ENCODE measurements at regions not wholly inside any gene's neighbourhood (a gene's known extent, or its start where the extent isn't known, plus 50 kb on each side); places are given as distances from the start of the nearest gene placed in this dataset.

GRCh38 chr6:137350857-137351256 is 131.7 kb upstream of the IFNGR1 start:
- Histone ChIP-seq H3K36me3 (ENCODE audit: control insufficient read depth in 2 of 2, insufficient read depth in 2 of 2, low read length in 1 of 2) (no peaks in the 10 kb centered on the region), H2AFZ (ENCODE audit: control insufficient read depth, low read depth, low read length) (no peak overlapping the region), H3K9me3 (replicated peaks; ENCODE audit: control insufficient read depth, insufficient read depth, low read length) (no peaks in the 10 kb centered on the region), H3K27ac (ENCODE audit: control insufficient read depth, insufficient read depth) (no peak overlapping the region), H3K79me2 (ENCODE audit: control insufficient read depth, insufficient read depth, low read length) (no peaks in the 10 kb centered on the region), H3K4me2 (ENCODE audit: control insufficient read depth, insufficient read depth) (no peak overlapping the region), H4K20me1 (ENCODE audit: control insufficient read depth, insufficient read depth) (no peaks in the 10 kb centered on the region), H3K27me3 (replicated peaks in 1 of 2; ENCODE audit: control insufficient read depth in 2 of 2, insufficient read depth in 2 of 2, low read length in 1 of 2) (no peaks in the 10 kb centered on the region), H3K9ac (ENCODE audit: control insufficient read depth, insufficient read depth, low read length) (no peak overlapping the region), H3K4me3 (no peak overlapping the region), H3K4me1 (ENCODE audit: control insufficient read depth, insufficient read depth, low read length) (no peaks in the 10 kb centered on the region)
- 2% methylated on average over 2 of the region's 2 CpGs for WGBS (ENCODE audit: insufficient coverage, insufficient replicate concordance, low lambda C conversion rate, missing lambda C conversion rate)
- TF ChIP-seq SREBF2 (IDR thresholded peaks at IDR 0.05; ENCODE audit: low read length) (no peak), EGR1 (IDR thresholded peaks at IDR 0.05; ENCODE audit: borderline replicate concordance in 1 of 2, low read depth in 2 of 2, low read length in 2 of 2) (no peak), MTA2 (IDR thresholded peaks at IDR 0.05; ENCODE audit: low read depth) (no peak), KDM1A (IDR thresholded peaks at IDR 0.05; ENCODE audit: borderline replicate concordance) (no peak), ZSCAN29 (IDR thresholded peaks at IDR 0.05) (no peak), ZBTB4 (CRISPR knock-in tag; IDR thresholded peaks at IDR 0.05) (no peak), PBX3 (IDR thresholded peaks at IDR 0.05; ENCODE audit: insufficient replicate concordance, low read depth, low read length) (no peak), NR2C2 (IDR thresholded peaks at IDR 0.05; ENCODE audit: borderline replicate concordance, control insufficient read depth, insufficient read length, low read depth) (no peak), ATF7 (IDR thresholded peaks at IDR 0.05; ENCODE audit: low read depth) (no peak), POLR2AphosphoS5 (IDR thresholded peaks at IDR 0.05; ENCODE audit: low read length) (no peak), SREBF1 (IDR thresholded peaks at IDR 0.05; ENCODE audit: low read length) (no peak), LARP7 (IDR thresholded peaks at IDR 0.05) (no peak), SMAD5 (IDR thresholded peaks at IDR 0.05; ENCODE audit: low read depth) (no peak), RCOR1 (conservative IDR thresholded peaks at IDR 0.05; ENCODE audit: low read depth, low read length) (no peak)
- in situ Hi-C loops (cut with MboI), result no loop called here
- RAD21 ChIA-PET (ENCODE audit: unreplicated experiment), result no interaction called here
- BruUV-seq (replicated peaks), result no TSS peak
- intact Hi-C loops (cut with micrococcal nuclease; ENCODE audit: unreplicated experiment), result no loop called here
- CTCF ChIA-PET, result interaction anchor here (0.6 to 1.2 kb wide), 5 partner anchors 9 to 812 kb away, joined by 3 to 5 read pairs (median 3); no protein-coding TSS in a partner anchor
- FAIRE-seq, result no peak
- DNase-seq (ENCODE audit: low read depth, low spot score), result no peak
- ATAC-seq, result no peak
- SMC1A ChIA-PET (ENCODE audit: uncharacterized antibody, unreplicated experiment), result interaction anchor here (0.7 to 2.3 kb wide), 7 partner anchors 8 to 106 kb away, joined by 3 to 7 read pairs (median 3); no protein-coding TSS in a partner anchor
- POLR2A ChIA-PET, result no interaction called here

All from GM12878 (cell line).